ENCODE measurements at regions not wholly inside any gene's neighbourhood (a gene's known extent, or its start where the extent isn't known, plus 50 kb on each side); places are given as distances from the start of the nearest gene placed in this dataset.

DNA sequence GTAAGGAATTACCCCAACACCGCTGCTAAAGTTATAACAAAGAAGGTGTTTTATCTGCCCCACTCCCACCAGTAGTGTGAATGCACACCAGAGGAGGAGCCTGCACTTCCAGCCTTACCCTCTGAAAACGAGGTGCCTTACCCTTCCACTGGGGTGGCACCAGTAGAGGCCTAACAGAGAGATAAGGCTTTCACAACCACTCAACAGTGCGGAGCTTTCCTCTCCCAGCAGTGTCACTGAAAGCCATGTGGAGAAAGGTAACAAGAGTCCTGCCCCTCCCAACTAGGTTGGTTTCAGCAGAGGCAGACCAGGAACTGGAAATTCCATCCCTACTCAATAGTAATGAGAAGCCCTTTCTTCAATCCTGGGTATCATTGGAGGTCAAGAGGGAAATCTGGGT, 539.2 kb downstream of the VGLL3 start:
- TF ChIP-seq, protein P1, sequence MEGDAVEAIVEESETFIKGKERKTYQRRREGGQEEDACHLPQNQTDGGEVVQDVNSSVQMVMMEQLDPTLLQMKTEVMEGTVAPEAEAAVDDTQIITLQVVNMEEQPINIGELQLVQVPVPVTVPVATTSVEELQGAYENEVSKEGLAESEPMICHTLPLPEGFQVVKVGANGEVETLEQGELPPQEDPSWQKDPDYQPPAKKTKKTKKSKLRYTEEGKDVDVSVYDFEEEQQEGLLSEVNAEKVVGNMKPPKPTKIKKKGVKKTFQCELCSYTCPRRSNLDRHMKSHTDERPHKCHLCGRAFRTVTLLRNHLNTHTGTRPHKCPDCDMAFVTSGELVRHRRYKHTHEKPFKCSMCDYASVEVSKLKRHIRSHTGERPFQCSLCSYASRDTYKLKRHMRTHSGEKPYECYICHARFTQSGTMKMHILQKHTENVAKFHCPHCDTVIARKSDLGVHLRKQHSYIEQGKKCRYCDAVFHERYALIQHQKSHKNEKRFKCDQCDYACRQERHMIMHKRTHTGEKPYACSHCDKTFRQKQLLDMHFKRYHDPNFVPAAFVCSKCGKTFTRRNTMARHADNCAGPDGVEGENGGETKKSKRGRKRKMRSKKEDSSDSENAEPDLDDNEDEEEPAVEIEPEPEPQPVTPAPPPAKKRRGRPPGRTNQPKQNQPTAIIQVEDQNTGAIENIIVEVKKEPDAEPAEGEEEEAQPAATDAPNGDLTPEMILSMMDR (conservative IDR thresholded peaks at IDR 0.05; ENCODE audit: low read length) = no peak
- TF ChIP-seq EZH2phosphoT487 (IDR thresholded peaks at IDR 0.05; ENCODE audit: borderline replicate concordance, low read depth, low read length) = no peak

All from OCI-LY7 (cell line).